NCI-H2171 treated with DMSO at 0.1 percent for 48 hours (cell line): ENCODE measurements at regions not wholly inside any gene's neighbourhood (a gene's known extent, or its start where the extent isn't known, plus 50 kb on each side); places are given as distances from the start of the nearest gene placed in this dataset.

Experiments used
- DNase-seq: peaks from one replicate; lab custom pipeline; 2025; lab: John Stamatoyannopoulos, UW

DNA sequence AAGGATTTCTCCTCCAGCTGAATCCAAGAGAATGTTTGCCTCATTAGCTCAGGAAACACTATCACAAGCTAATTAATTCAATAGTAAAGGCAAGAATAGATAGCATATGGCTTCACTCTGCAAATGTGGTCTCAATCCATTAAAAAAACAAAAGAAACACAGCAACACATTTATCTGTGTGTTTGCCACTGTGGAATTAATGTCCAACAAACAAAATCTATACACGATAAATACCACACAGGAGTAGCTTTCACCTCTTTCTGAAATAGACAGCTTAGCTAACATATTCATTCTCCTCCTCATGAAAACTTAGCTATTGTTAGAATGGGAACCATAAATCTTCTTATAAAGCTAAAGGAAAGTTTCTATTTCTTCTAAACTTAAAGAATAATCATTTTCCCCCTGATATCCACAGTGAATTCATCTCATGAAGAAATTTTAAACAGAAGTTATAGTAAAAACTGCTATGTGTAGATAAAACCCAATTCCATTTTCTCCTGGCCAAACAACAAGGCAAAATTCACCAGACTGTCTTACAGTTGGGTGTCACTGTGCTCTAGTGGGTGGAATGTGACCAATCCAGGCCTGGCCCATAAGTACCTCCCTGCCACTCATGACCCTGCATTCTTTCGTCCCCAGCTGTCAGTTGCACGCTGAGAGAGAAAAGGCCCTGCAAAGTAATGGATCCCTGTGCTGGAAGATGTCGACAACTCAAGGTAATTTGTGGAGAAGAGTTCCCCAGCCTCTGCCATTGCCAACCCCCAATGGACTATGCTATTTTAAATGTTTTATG lies 92.9 kb upstream of the NRSN1 start:
- peak; percentile 34 for DNase-seq

GRCh38 chr6:24043848-24044247 lies 82.2 kb upstream of the NRSN1 start:
- no peak for DNase-seq

- DNase-seq, result peak; percentile 34
These were observed 73.9 kb upstream of the NRSN1 start for GRCh38 chr6:24051942-24052589.

DNA sequence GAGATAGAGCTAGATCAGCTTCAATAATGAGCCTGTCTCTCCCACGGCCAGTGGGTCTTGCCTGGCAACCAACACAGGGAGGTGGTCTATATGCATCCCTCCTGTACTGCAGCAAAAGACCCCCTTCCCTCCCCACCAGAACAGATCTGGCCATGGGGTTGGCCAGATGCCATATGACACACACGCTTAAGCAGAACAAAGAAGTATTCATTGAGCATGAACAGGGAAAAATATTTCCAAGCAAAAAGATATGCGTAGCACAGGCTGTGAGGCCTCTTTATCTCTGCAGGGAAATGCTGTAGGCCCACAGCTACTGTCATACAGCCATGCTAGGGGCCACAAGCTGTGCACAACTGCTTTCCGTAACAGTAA lies 73.4 kb upstream of the NRSN1 start:
- DNase-seq, result no peak

DNA sequence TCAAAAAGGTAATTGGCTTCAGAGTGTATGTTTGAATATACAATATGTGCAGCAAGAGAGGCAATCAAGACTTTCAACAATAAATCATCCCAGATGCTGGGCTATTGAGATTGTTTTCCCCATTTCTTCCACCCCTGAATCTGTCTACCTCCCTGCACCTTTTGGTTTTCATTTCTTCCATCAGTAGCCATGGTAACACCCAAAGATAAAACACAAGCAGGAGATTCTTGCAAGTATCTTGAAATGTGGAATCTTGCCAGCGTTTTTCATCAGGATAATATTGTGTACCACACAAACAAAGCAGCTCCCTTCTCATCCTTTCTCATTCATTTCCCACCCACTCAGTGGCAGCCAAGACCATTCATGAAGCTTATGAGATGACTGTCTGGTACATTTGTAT lies 73.0 kb upstream of the NRSN1 start:
- DNase-seq, result no peak

GRCh38 chr6:24054388-24054787 lies 71.6 kb upstream of the NRSN1 start:
- no peak for DNase-seq

DNA sequence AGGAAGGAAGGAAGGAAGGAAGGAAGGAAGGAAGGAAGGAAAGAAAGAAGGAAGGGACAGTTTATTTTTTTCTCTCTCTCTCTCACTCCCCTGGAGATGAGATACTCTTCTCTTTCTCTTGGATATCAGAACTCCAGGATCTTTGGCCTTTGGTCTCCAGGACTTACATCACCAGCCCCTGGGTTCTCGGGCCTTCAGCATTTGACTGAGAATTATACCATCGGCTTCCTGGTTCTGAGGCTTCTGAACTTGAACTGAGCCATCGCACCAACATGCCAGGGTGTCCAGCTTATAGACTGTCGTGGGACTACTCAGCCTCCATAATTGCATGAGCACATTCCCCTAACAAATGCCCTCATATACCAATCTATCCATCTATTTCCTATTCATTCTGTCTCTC lies 69.4 kb upstream of the NRSN1 start:
- DNase-seq, result no peak

GRCh38 chr6:24057030-24057429 lies 69.0 kb upstream of the NRSN1 start:
- no peak for DNase-seq

- DNase-seq, result no peak
These were observed 64.8 kb upstream of the NRSN1 start for GRCh38 chr6:24060982-24061754.

DNA sequence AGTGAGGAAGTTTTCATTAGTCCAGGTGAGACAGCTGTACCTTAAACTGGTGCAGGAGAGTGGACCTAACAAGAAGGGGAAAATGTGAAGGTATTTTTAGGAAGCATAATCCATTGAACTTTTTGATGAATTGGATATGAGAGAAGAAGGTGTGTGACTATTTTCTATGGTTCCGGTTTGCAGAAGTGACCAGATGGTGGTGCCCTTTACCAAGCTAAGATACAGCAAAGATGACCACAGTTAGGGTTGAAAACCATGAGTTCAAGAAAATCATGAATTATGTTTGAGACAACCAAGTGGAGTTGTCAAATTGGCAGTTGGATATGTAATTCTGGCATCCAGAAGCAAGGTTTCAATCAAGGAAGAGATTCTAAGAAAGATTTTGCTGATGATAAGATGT lies 61.9 kb upstream of the NRSN1 start:
- DNase-seq, result peak; percentile 25

GRCh38 chr6:24064832-24065231 lies 61.2 kb upstream of the NRSN1 start:
- DNase-seq, result no peak

DNA sequence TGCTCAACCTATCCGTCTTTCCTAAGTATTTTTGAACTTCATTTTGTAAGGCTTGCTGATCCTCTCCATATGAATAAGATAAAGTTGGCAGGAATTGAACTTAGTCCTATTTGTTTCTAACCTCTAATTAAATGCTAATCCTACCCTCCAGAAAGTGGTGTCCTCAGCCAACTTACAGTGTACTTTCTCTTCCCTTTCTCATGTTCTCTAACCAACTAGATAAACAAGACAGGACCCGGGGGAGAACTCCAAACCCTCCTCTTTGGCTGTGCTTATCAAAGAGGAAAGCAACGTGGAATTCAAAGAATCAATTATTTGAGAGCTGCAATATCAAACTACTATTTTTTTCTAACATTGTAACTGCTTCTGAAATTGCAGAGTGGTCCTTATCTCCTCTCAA lies 56.5 kb upstream of the NRSN1 start:
- no peak for DNase-seq

DNA sequence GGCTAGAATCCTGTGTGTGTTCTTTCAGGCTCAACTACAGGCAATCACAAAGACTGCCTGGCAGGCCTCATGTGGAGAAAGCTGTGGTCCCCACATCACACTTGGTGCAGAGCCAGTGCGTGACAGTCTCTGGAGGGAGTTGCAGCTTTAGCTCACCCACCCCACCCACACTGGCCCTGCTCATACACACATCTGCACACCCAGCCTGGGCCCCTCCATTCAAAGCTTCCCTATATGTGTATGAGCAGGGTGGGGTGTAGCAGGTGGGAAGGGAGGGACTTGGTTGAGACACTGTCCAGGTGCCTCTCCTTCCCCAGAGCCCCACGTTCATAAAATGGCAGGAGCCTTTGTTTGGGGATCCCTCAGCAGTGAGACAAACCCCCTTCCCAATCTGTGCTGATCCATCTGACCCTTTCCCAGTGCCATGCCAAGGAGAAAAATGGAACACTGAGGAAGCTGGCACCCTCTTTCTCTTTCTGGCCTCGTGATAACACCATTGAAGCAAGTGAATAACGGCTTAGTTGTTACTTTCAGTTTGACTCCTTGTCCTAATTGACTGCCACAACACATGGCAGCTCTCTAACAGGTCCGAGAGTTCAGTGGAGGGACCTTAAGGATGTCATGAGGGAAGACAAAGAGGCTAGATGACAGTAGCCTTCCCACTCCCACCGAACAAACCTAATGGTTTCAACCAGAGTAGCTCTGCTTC lies 53.8 kb upstream of the NRSN1 start:
- DNase-seq, result no peak

- DNase-seq, result peak; percentile 80
These were observed 50.0 kb upstream of the NRSN1 start for GRCh38 chr6:24076011-24076410.
